ENCODE measurements at regions not wholly inside any gene's neighbourhood (a gene's known extent, or its start where the extent isn't known, plus 50 kb on each side); places are given as distances from the start of the nearest gene placed in this dataset.

- no peak for FAIRE-seq
- ChIA-PET CTCF (ENCODE audit: partially characterized antibody) (no interaction called here), POLR2A (ENCODE audit: partially characterized antibody) (no interaction called here)
- Histone ChIP-seq H4K91ac (replicated peaks; ENCODE audit: insufficient read length, low read length) (no peak overlapping the region), H2BK12ac (ENCODE audit: low read depth, low read length) (no peak overlapping the region), H3K79me1 (ENCODE audit: low read depth, low read length) (no peaks in the 10 kb centered on the region), H3K14ac (ENCODE audit: insufficient read length) (no peak overlapping the region), H3K4me1 (replicated peaks in 1 of 4; ENCODE audit: control insufficient read depth in 3 of 4, insufficient read depth in 4 of 4, low read length in 3 of 4) (no peaks in the 10 kb centered on the region; a peak in 1 of 7 replicates), H3K23ac (ENCODE audit: insufficient read length) (no peak overlapping the region), H3K4ac (replicated peaks; ENCODE audit: insufficient read length, low read depth, low read length) (no peak overlapping the region), H2AFZ (ENCODE audit: low read length) (no peak overlapping the region), H2AK5ac (ENCODE audit: low read depth, low read length) (no peak overlapping the region), H3K18ac (ENCODE audit: extremely low read depth, low read length) (no peak overlapping the region), H3K27me3 (replicated peaks in 1 of 4; ENCODE audit: control insufficient read depth in 3 of 4, extremely low read depth in 1 of 4, insufficient read depth in 3 of 4, low read length in 3 of 4) (no peaks in the 10 kb centered on the region), H4K5ac (ENCODE audit: insufficient read length, low read depth, low read length) (no peak overlapping the region), H3K79me2 (ENCODE audit: control insufficient read depth in 1 of 2, insufficient read depth in 2 of 2, low read length in 2 of 2) (no peaks in the 10 kb centered on the region), H2BK5ac (ENCODE audit: low read depth, low read length) (no peak overlapping the region), H3K9ac (replicated peaks in 1 of 4; ENCODE audit: extremely low read depth in 1 of 4, low read depth in 3 of 4, low read length in 3 of 4) (no peak overlapping the region), H3K27ac (ENCODE audit: low read depth, low read length) (no peak overlapping the region), H3K9me3 (ENCODE audit: insufficient read depth in 2 of 2, low read depth in 1 of 2, low read length in 1 of 2) (no peaks in the 10 kb centered on the region), H3K36me3 (ENCODE audit: control insufficient read depth in 2 of 4, insufficient read depth in 4 of 4, low read length in 3 of 4) (no peaks in the 10 kb centered on the region), H4K20me1 (replicated peaks in 1 of 2; ENCODE audit: control insufficient read depth in 1 of 2, insufficient read depth in 2 of 2, low read length in 2 of 2) (no peaks in the 10 kb centered on the region), H2BK120ac (replicated peaks; ENCODE audit: low read depth, low read length) (no peak overlapping the region), H3K4me2 (ENCODE audit: insufficient read depth in 1 of 2, low read depth in 2 of 2, low read length in 2 of 2) (no peak overlapping the region), H3K56ac (replicated peaks; ENCODE audit: insufficient read length, low read depth, low read length) (no peak overlapping the region), H2BK15ac (ENCODE audit: low read length) (no peak overlapping the region), H2BK20ac (ENCODE audit: low read length) (no peak overlapping the region), H3K4me3 (ENCODE audit: extremely low read depth in 1 of 4, insufficient read depth in 2 of 4, low read depth in 3 of 4, low read length in 4 of 4) (no peak overlapping the region), H4K8ac (ENCODE audit: extremely low read depth, insufficient read depth, low read length) (no peak overlapping the region; the same call in 1 of the 2 replicates), H3K23me2 (ENCODE audit: low read depth, low read length) (no peaks in the 10 kb centered on the region)
- WGBS, 2 experiments (ENCODE audit: extremely low coverage in 1 of 2, insufficient coverage in 1 of 2, insufficient read length in 1 of 2, insufficient replicate concordance in 2 of 2, low coverage in 1 of 2, low lambda C conversion rate in 2 of 2, missing lambda C conversion rate in 1 of 2): 91% methylated on average over 8 of the region's 8 CpGs; no CpG with 5 or more reads in 1 of the 2 experiments
- DNase-seq (ENCODE audit: low read depth in 1 of 2, low spot score in 2 of 2): no peak
- TF ChIP-seq CBX8 (IDR thresholded peaks at IDR 0.05; ENCODE audit: borderline replicate concordance, low read depth, low read length) (no peak), BCL11A (IDR thresholded peaks at IDR 0.05; ENCODE audit: low read depth in 2 of 2, low read length in 2 of 2) (no peak), YY1 (IDR thresholded peaks at IDR 0.05; ENCODE audit: low read depth, low read length) (no peak), JUND (IDR thresholded peaks at IDR 0.05; ENCODE audit: low read length) (no peak), NANOG (IDR thresholded peaks at IDR 0.05; ENCODE audit: insufficient read depth, low read depth, low read length, poor library complexity, severe bottlenecking) (no peak), ASH2L (IDR thresholded peaks at IDR 0.05; ENCODE audit: low read length) (no peak), JUN (IDR thresholded peaks at IDR 0.05; ENCODE audit: low read depth, low read length) (no peak), KDM5A (IDR thresholded peaks at IDR 0.05; ENCODE audit: low read length) (no peak), RBBP5 (IDR thresholded peaks at IDR 0.05; ENCODE audit: borderline replicate concordance, low read depth, low read length) (no peak), EZH2 (IDR thresholded peaks at IDR 0.05; ENCODE audit: low read depth, low read length, severe bottlenecking) (no peak), HDAC2 (IDR thresholded peaks at IDR 0.05; ENCODE audit: borderline replicate concordance in 1 of 2, low read depth in 2 of 2, low read length in 2 of 2) (no peak), GTF2F1 (IDR thresholded peaks at IDR 0.05; ENCODE audit: borderline replicate concordance, low read depth, low read length) (no peak), PHF8 (conservative IDR thresholded peaks at IDR 0.05; ENCODE audit: low read depth, low read length) (no peak), TCF12 (IDR thresholded peaks at IDR 0.05; ENCODE audit: low read depth, low read length) (no peak), SIX5 (IDR thresholded peaks at IDR 0.05; ENCODE audit: low read depth, low read length) (no peak), TBP (IDR thresholded peaks at IDR 0.05; ENCODE audit: low read depth, low read length) (no peak)
Measured at GRCh38 chr9:88828018-88828417, 163.2 kb upstream of the S1PR3 start.

Measured in H1 (cell line).